Skeletal muscle satellite cell (primary cell): ENCODE measurements at regions not wholly inside any gene's neighbourhood (a gene's known extent, or its start where the extent isn't known, plus 50 kb on each side); places are given as distances from the start of the nearest gene placed in this dataset.
"Not testable (repeated sequence)": the region's sequence is repeated elsewhere in the genome, so short reads cannot be mapped to it uniquely, and the experiment has no call there.

Experiments
- H3K27me3 ChIP-seq: 2 replicates; pipeline ENCODE4 v1.7.0; 2013; ENCODE audit warnings: low read length; ENCODE audit not compliant: control insufficient read depth, insufficient read depth
- H3K36me3 ChIP-seq: 2 replicates; pipeline ENCODE4 v1.7.0; 2013; ENCODE audit warnings: mild to moderate bottlenecking, control low read depth, low read length; ENCODE audit not compliant: insufficient read depth
- H3K4me1 ChIP-seq: 2 replicates; pipeline ENCODE4 v1.7.0; 2013; ENCODE audit warnings: low read length; ENCODE audit not compliant: control insufficient read depth, insufficient read depth
- H3K4me2 ChIP-seq: 2 replicates; pipeline ENCODE4 v1.7.0; 2013; ENCODE audit warnings: mild to moderate bottlenecking, low read length
- H3K4me3 ChIP-seq: 2 replicates; pipeline ENCODE4 v1.7.0; 2013; ENCODE audit warnings: low read length
- H3K9ac ChIP-seq: 2 replicates; pipeline ENCODE4 v1.7.0; 2013; ENCODE audit warnings: mild to moderate bottlenecking, low read depth, low read length, moderate library complexity
- H3K9me3 ChIP-seq: replicated peaks from 2 replicates; pipeline ENCODE4 v1.7.0; 2013; ENCODE audit warnings: mild to moderate bottlenecking, control low read depth, low read length

DNA sequence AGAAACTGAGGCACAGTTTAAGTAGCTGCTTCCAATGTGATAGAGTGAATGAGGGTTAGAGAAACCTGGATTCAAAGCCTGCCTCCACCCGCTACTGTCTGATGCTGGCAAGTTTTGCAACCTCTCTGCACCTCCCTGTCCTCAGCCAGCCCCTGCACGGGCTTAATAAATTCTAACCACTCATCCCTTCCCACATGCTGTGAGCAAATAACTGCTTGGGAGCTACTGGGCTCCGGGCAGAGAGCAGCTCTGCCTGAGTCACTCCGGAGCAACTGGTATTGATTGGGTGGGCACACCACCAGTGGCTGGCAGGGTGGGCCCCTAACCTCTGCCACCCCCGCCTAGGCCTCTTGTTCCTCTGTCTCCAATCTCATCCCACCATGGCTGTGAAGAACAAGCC, 104.3 kb upstream of the SYT13 start:
- Histone ChIP-seq H3K4me2 (no peak overlapping the region), H3K9me3 (no peaks in the 10 kb centered on the region), H3K36me3 (no peaks in the 10 kb centered on the region), H3K9ac (no peak overlapping the region), H3K4me1 (no peaks in the 10 kb centered on the region), H3K4me3 (no peak overlapping the region), H3K27me3 (peaks cover 17% of the 10 kb centered on the region)

DNA sequence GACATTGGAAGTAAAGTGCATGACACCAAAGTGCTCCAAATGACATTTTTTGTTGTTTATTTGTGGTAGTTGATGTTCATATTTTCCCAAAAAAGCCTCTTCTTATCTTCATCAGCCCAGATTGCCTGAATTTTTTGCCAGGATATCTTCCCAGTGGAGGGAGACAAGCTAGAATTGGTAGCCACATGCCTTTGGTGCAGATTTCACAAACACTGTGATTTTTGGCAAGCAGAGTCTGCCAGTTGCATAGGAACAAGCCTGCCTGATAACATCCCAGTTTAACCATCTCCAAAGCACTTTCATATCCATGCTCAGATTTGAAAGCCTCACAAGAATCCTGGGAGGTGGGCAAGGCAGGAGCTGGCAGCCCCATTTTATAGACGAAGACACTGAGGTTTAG, 102.3 kb upstream of the SYT13 start:
- Histone ChIP-seq H3K27me3 (peaks cover 34% of the 10 kb centered on the region), H3K4me2 (no peak overlapping the region), H3K4me1 (peaks cover 1% of the 10 kb centered on the region), H3K4me3 (no peak overlapping the region), H3K9ac (no peak overlapping the region), H3K9me3 (no peaks in the 10 kb centered on the region), H3K36me3 (no peaks in the 10 kb centered on the region)

DNA sequence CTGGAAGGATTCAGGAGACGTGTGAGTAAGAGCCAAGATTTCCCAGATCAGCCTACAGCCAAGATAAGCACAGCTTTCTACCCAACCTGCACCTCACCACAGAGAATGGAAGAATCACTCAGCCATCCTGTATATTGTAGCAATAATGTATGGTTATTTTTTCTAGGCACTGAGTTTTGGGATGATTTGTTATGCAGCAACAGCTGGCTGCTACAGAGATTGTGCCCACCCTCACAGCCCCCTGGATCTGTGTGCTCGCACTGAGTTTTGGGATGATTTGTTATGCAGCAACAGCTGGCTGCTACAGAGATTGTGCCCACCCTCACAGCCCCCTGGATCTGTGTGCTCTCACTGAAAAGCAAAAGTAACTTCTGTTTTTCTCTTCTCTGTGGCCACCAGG, 101.7 kb upstream of the SYT13 start:
- not testable (repeated sequence) for H3K4me2 ChIP-seq, H3K36me3 ChIP-seq, H3K9ac ChIP-seq, H3K9me3 ChIP-seq, H3K4me3 ChIP-seq, H3K4me1 ChIP-seq
- peaks cover 34% of the 10 kb centered on the region for H3K27me3 ChIP-seq

DNA sequence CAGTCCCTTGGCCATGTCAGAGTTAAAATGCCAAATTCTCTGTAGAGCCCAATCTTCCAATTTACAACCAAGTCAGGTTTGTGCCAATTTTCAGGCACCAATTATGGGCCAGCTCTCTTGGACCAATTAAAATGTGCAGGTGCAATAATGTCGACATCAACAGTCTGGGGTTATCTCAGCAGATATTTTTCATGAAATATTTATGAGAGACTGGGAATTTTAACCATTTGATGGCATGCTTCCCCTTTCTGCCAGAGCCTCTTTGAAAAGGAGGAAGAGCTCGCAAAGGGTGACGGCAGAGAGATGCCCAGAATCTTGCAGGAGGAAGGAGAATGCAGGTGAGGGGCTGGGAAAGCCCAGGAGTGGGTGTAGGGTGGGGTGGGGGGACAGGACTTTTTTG, 100.8 kb upstream of the SYT13 start:
- peaks cover 11% of the 10 kb centered on the region for H3K4me1 ChIP-seq
- no peaks in the 10 kb centered on the region for H3K9me3 ChIP-seq
- H3K36me3 ChIP-seq, result no peaks in the 10 kb centered on the region
- peaks cover 36% of the 10 kb centered on the region for H3K27me3 ChIP-seq
- H3K4me2 ChIP-seq, result no peak overlapping the region
- no peak overlapping the region for H3K9ac ChIP-seq
- H3K4me3 ChIP-seq, result no peak overlapping the region

DNA sequence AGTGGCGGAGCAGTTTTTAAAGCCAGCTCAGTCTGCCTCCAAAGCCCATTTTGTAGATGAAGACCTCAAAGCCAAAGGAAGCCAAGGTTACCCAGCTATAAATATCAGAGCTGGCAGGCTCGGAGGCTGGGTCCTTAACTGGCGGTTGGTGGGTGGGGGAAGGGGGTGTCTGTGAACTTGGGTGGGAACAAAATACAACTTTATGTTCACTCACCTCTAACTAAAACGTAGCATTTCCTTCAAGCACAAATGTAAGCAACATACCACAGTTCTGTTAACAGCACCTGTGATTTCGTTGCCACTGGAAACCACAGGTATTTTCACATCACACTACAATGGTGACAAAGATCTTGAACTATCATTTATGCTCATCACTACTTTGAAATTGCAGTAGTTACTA, 99.7 kb upstream of the SYT13 start:
- no peaks in the 10 kb centered on the region for H3K36me3 ChIP-seq
- no peaks in the 10 kb centered on the region for H3K9me3 ChIP-seq
- peaks cover 11% of the 10 kb centered on the region for H3K4me1 ChIP-seq
- no peak overlapping the region for H3K9ac ChIP-seq
- no peak overlapping the region for H3K4me2 ChIP-seq
- no peak overlapping the region for H3K4me3 ChIP-seq
- H3K27me3 ChIP-seq, result peaks cover 38% of the 10 kb centered on the region

DNA sequence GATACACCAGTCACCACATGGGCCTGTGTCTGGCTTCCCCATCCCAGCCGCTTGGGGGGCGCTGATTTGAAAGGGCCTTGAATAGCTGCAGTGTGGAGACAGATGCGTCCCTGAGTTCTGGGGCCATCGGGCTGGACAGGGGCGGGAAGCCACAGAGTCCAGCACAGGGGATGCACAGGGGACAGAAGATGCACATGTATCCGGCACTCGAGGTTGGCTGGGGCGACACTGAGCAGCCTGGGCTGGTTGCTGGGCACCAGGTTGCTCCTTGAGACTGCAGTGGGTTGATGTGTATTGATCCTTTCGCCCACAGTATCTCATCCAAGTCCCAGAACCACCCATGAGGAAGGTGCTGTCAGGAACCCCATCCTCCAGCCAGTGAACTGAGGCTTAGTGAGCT, 99.3 kb upstream of the SYT13 start:
- Histone ChIP-seq H3K4me2 (no peak overlapping the region), H3K9ac (no peak overlapping the region), H3K4me3 (no peak overlapping the region), H3K4me1 (peaks cover 11% of the 10 kb centered on the region), H3K9me3 (no peaks in the 10 kb centered on the region), H3K27me3 (peaks cover 38% of the 10 kb centered on the region), H3K36me3 (no peaks in the 10 kb centered on the region)

DNA sequence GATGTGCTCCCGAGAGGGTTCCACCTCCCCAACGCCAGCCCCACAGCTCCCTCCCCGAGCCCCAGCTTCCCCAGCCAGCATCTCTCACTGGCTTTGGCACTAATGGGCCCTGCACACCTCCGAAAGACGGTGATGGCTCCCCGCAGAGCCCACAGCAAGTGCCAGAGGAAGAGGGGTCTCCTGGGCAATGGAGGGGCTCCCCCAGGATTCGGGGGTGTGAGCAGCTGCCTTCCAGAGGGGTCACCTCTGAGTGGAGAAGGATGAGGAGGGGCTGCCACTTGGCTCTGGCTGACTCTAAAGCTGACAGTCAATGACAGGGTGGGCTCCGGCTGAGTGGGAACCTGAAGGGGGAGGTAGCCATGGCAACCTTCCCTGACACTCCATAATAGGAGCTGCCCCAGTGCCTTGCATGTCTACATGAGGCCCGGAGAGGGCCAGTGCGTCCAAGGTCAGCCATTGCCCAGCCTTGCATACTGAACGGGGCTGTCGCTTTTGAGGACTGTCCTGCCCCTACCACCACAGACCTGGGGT, 98.6 kb upstream of the SYT13 start:
- Histone ChIP-seq H3K4me3 (no peak overlapping the region), H3K27me3 (peaks cover 38% of the 10 kb centered on the region)

DNA sequence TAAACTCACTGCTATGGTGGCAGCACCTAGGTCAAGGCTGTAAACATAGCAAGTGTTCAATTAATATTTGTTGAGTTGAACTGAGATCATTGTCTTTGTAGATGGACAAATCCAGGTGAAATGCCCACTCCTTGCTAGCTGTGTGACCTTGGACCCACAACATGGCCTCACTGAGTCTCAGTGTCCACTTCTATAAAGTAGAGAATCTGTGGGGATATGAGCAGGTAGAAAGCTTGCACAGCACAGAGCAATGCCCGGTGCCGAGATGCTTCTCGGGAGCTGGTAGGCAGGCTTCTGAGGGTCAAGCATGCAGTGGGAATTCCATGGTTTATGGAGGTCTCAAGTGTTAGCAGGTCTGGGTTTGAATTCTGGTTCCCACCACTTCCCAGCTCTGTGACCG, 97.9 kb upstream of the SYT13 start:
- H3K36me3 ChIP-seq, result no peaks in the 10 kb centered on the region
- peaks cover 44% of the 10 kb centered on the region for H3K27me3 ChIP-seq
- no peak overlapping the region for H3K4me2 ChIP-seq
- no peaks in the 10 kb centered on the region for H3K9me3 ChIP-seq
- H3K9ac ChIP-seq, result no peak overlapping the region
- peaks cover 11% of the 10 kb centered on the region for H3K4me1 ChIP-seq
- H3K4me3 ChIP-seq, result no peak overlapping the region

More for the DNA sequence above, 98.6 kb upstream of the SYT13 start:
- peaks cover 11% of the 10 kb centered on the region for H3K4me1 ChIP-seq
- no peaks in the 10 kb centered on the region for H3K36me3 ChIP-seq
- H3K9me3 ChIP-seq, result no peaks in the 10 kb centered on the region
- no peak overlapping the region for H3K9ac ChIP-seq
- H3K4me2 ChIP-seq, result no peak overlapping the region

DNA sequence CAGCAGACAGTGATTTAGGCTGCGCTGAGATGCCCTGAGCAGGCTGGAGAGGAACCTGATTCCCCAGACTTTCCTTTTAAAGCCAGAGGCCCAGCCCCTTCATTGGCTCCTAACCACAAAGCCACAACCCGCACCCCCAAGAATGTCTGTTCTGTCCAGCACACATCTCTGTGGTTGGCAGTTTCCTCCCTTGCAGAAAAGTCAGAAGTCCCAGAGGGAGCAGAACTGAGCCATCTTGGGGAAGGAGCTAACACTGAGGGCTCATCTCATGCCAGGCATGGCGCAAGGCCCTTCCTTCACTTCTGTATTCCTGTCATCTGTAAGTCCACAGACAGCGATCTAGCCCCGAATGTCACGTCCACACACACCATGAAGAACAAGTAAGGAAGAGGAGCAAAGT, 97.1 kb upstream of the SYT13 start:
- H3K9ac ChIP-seq, result no peak overlapping the region
- no peak overlapping the region for H3K4me3 ChIP-seq
- H3K9me3 ChIP-seq, result no peaks in the 10 kb centered on the region
- peaks cover 11% of the 10 kb centered on the region for H3K4me1 ChIP-seq
- no peaks in the 10 kb centered on the region for H3K36me3 ChIP-seq
- no peak overlapping the region for H3K4me2 ChIP-seq
- H3K27me3 ChIP-seq, result peaks cover 44% of the 10 kb centered on the region

DNA sequence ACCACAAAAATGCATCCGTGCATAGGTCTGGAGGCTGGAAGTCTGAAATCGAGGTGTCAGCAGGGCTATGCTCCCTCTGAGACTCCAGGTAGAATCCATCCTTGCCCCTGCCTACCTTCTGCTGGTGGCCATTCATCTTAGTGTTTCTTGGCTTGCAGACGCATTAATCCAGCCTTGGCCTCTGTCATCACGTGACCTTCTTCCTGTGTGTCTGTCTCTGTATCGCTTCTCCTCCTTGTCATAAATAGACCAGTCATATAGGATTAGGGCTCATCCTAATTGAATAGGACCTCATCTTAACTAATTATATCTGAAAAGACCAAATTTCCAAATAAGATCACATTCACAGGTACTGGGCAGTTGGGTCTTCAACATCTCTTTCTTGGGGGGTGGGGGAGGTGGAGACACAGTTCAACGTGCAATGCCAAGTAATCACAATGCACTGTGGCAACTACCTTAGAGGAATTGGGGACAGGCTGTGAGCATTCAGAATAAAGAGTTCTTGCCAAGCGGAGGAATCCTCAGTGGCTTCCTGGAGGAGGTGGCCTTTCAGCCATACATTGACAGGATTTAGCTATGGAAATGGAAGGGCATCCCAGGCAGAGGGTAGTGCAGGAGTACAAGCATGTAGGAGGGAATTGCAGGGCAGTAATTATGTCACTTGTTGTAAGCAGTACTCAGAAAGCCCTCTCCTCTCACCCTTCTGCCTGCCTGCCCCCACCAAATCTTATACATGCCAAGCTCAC, 96.2 kb upstream of the SYT13 start:
- Histone ChIP-seq H3K4me2 (no peak overlapping the region), H3K4me1 (peaks cover 11% of the 10 kb centered on the region), H3K27me3 (peaks cover 38% of the 10 kb centered on the region), H3K9ac (no peak overlapping the region), H3K4me3 (no peak overlapping the region), H3K9me3 (no peaks in the 10 kb centered on the region), H3K36me3 (no peaks in the 10 kb centered on the region)

DNA sequence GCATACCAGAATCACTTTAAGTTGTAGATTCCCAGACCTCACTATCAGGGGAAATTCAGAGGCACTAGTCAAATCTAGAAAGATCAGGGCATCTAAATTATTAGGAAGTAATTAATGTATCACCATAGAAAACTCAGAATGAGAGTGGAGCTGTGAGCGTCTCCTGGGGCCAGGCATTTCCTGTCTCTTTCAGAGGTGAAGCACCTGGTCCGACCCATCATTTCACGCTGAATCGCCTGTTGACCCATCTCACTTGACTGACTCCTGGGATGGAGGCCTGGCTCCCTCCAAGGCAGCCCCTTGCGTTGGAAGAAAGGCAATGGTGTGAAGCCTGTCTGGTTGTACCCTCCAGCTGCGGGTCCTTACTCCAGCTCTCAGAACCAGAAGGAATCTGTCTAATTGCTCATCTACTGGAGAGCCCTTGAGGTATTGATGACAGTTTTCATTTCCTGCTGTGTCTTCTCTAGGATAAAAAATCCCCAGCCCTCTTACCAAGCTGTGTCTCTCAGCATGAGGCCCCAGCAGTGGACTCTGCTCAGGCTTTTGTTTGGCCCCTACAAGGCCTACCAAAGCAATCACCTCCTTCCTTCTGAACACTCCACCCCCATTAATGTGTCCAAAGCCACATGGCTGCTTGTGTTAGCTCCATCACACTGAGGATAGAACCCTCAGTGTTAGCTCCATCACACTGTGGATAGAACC, 93.2 kb upstream of the SYT13 start:
- Histone ChIP-seq H3K27me3 (peaks cover 43% of the 10 kb centered on the region), H3K4me1 (peaks cover 11% of the 10 kb centered on the region), H3K4me2 (no peak overlapping the region), H3K9ac (no peak overlapping the region), H3K36me3 (no peaks in the 10 kb centered on the region), H3K4me3 (no peak overlapping the region), H3K9me3 (no peaks in the 10 kb centered on the region)

DNA sequence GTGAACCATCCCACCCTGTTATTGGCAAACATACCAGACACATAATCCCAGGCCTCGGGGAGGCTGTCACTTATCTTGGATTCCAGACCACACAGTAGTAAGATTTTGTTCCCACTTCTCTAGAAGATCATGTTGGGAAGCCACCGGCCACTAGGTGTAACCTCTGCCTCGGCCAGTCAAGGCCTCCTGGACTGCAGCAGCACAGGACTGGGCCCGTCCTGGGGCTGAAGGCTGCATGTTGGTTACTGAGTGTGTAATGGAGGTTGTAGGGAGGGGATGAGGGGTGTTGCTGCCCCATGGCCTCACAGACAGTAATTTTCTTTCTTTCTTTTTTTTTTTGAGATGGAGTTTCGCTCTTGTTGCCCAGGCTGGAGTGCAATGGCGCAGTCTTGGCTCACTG, 92.4 kb upstream of the SYT13 start:
- Histone ChIP-seq H3K36me3 (no peaks in the 10 kb centered on the region), H3K27me3 (peaks cover 45% of the 10 kb centered on the region), H3K9me3 (no peaks in the 10 kb centered on the region), H3K4me1 (peaks cover 11% of the 10 kb centered on the region), H3K4me3 (no peak overlapping the region), H3K9ac (no peak overlapping the region), H3K4me2 (no peak overlapping the region)
